ENCODE measurements at regions not wholly inside any gene's neighbourhood (a gene's known extent, or its start where the extent isn't known, plus 50 kb on each side); places are given as distances from the start of the nearest gene placed in this dataset.
"Not testable (repeated sequence)": the region's sequence is repeated elsewhere in the genome, so short reads cannot be mapped to it uniquely, and the experiment has no call there.

DNA sequence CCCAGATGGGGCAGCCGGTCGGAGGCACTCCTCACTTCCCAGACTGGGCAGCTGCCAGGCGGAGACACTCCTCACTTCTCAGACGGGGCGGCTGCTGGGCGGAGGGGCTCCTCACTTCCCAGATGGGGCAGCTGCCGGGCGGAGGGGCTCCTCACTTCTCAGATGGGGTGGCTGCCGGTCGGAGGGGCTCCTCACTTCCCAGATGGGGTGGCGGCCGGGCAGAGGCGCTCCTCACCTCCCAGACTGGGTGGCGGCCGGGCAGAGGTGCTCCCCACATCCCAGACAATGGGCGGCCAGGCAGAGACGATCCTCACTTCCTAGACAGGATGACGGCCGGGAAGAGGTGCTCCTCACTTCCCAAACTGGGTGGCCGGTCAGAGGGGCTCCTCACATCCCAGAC lies 55.2 kb upstream of the DHRS4 start:
- not testable (repeated sequence) for TF ChIP-seq CTCF, POLR2A (IDR thresholded peaks at IDR 0.05)
